IMR-90 (cell line): ENCODE measurements at regions not wholly inside any gene's neighbourhood (a gene's known extent, or its start where the extent isn't known, plus 50 kb on each side); places are given as distances from the start of the nearest gene placed in this dataset.

ENCODE experiments used
- ATAC-seq: fragments of 200-7000 bp; cut with Tn5 transposase; 2 replicates; pipeline ENCODE4 v1.9.1; 2020; ENCODE audit warnings: low read depth, mild to moderate bottlenecking, moderate library complexity
- BruUV-seq: library from RNA; stranded (reverse); fragments of 400-500 nt; replicated peaks from 2 replicates; lab custom pipeline; 2021; lab: Mats Ljungman, UMichigan
- CTCF ChIA-PET: fragments of 300-600 bp; formaldehyde crosslinking; extraction: SDS; loops from one replicate; lab custom pipeline; 2021; ENCODE audit warnings: antibody characterized with exemption; lab: Yijun Ruan, JAX
- POLR2A ChIA-PET: fragments of 300-600 bp; sonication (Branson Sonifier 250); formaldehyde crosslinking; loops from one replicate; lab custom pipeline; 2022; ENCODE audit warnings: antibody characterized with exemption; ENCODE audit not compliant: unreplicated experiment; lab: Charles Lee
- DNase-seq: peaks from one replicate; pipeline ENCODE4 v3.0.0; 2013
- H2AFZ ChIP-seq: replicated peaks from 2 replicates; pipeline ENCODE3; 2013; ENCODE audit warnings: low read length, mild to moderate bottlenecking; ENCODE audit not compliant: poor library complexity
- H2AK5ac ChIP-seq: 2 replicates; pipeline ENCODE4 v1.6.1; 2013; ENCODE audit warnings: low read depth, low read length, inconsistent platforms
- H2AK9ac ChIP-seq: replicated peaks from 2 replicates; pipeline ENCODE3; 2013; ENCODE audit warnings: mild to moderate bottlenecking, low read depth, low read length, moderate library complexity; ENCODE audit not compliant: poor library complexity
- H2BK120ac ChIP-seq: 2 replicates; pipeline ENCODE4 v1.6.1; 2013; ENCODE audit warnings: low read depth, low read length, inconsistent platforms
- H2BK15ac ChIP-seq: 3 replicates; pipeline ENCODE4 v1.6.1; 2013; ENCODE audit warnings: low read depth, low read length, inconsistent platforms
- H2BK20ac ChIP-seq: 2 replicates; pipeline ENCODE4 v1.6.1; 2013; ENCODE audit warnings: low read depth, mild to moderate bottlenecking, inconsistent platforms, low read length, moderate library complexity
- H2BK5ac ChIP-seq: 2 replicates; pipeline ENCODE4 v1.6.1; 2013; ENCODE audit warnings: mild to moderate bottlenecking, low read depth, low read length, inconsistent platforms; ENCODE audit not compliant: poor library complexity, severe bottlenecking
- H3K14ac ChIP-seq: replicated peaks from 2 replicates; pipeline ENCODE4 v1.6.1; 2013; ENCODE audit warnings: low read depth, low read length, inconsistent platforms
- H3K18ac ChIP-seq: 2 replicates; pipeline ENCODE4 v1.6.1; 2013; ENCODE audit warnings: low read depth, low read length, control low read depth
- H3K23ac ChIP-seq: 2 replicates; pipeline ENCODE4 v1.6.1; 2013; ENCODE audit warnings: low read depth, low read length, inconsistent platforms
- H3K27ac ChIP-seq: 2 replicates; pipeline ENCODE4 v1.5.1; 2013; ENCODE audit warnings: mild to moderate bottlenecking, control low read depth, low read length; ENCODE audit not compliant: insufficient read depth
- H3K27me3 ChIP-seq: 2 replicates; pipeline ENCODE4 v1.6.1; 2013; ENCODE audit warnings: low read length; ENCODE audit not compliant: control insufficient read depth, insufficient read depth
- H3K36me3 ChIP-seq: 2 replicates; pipeline ENCODE4 v1.6.1; 2013; ENCODE audit warnings: low read length, mixed read lengths; ENCODE audit not compliant: control insufficient read depth, insufficient read depth
- H3K4ac ChIP-seq: 2 replicates; pipeline ENCODE4 v1.6.1; 2013; ENCODE audit warnings: low read depth, low read length, inconsistent platforms
- H3K4me1 ChIP-seq: 2 replicates; pipeline ENCODE4 v1.6.1; 2013; ENCODE audit warnings: low read length, mixed read lengths; ENCODE audit not compliant: control insufficient read depth, insufficient read depth
- H3K4me2 ChIP-seq: 2 replicates; pipeline ENCODE4 v1.6.1; 2013; ENCODE audit warnings: low read depth, mild to moderate bottlenecking, control low read depth, low read length, moderate library complexity
- H3K4me3 ChIP-seq: 2 replicates; pipeline ENCODE4 v1.5.1; 2013; ENCODE audit warnings: low read depth, mild to moderate bottlenecking, control low read depth, low read length, moderate library complexity; ENCODE audit not compliant: insufficient read depth
- H3K56ac ChIP-seq: 2 replicates; pipeline ENCODE4 v1.6.1; 2013; ENCODE audit warnings: low read length, inconsistent platforms; ENCODE audit not compliant: insufficient read depth; ENCODE audit errors: extremely low read depth
- H3K79me1 ChIP-seq, 2 experiments: 2 replicates each; pipeline ENCODE4 v1.6.1; 2013; ENCODE audit warnings: low read length in 2 of 2, inconsistent platforms in 1 of 2, low read depth in 1 of 2
- H3K9ac ChIP-seq: 2 replicates; pipeline ENCODE4 v1.6.1; 2013; ENCODE audit warnings: low read depth, low read length, control low read depth
- H3K9me1 ChIP-seq: 2 replicates; pipeline ENCODE4 v1.6.1; 2013; ENCODE audit warnings: low read length, inconsistent platforms; ENCODE audit not compliant: insufficient read depth
- H3K9me3 ChIP-seq: 2 replicates; pipeline ENCODE4 v1.6.1; 2013; ENCODE audit warnings: low read length; ENCODE audit not compliant: control insufficient read depth, insufficient read depth
- H4K20me1 ChIP-seq: 2 replicates; pipeline ENCODE4 v1.6.1; 2013; ENCODE audit warnings: low read length, inconsistent platforms; ENCODE audit not compliant: insufficient read depth
- H4K5ac ChIP-seq: 2 replicates; pipeline ENCODE4 v1.6.1; 2013; ENCODE audit warnings: mild to moderate bottlenecking, low read depth, low read length, control low read depth
- H4K8ac ChIP-seq, 2 experiments: 2 replicates each; pipeline ENCODE4 v1.6.1; 2013; ENCODE audit warnings: low read depth in 2 of 2, low read length in 2 of 2, control low read depth in 1 of 2, inconsistent platforms in 1 of 2
- H4K91ac ChIP-seq: 2 replicates; pipeline ENCODE4 v1.6.1; 2013; ENCODE audit warnings: low read depth, low read length, inconsistent platforms; ENCODE audit not compliant: insufficient read depth
- FOS ChIP-seq: fragments of 150-350 bp; IDR thresholded peaks from 2 replicates; pipeline ENCODE4 v1.6.1; 2016; ENCODE audit warnings: low read depth, low read length
- MAFK ChIP-seq: IDR thresholded peaks from 2 replicates; pipeline ENCODE4 v1.6.1; 2012; ENCODE audit warnings: low read depth, low read length, improper control_type of control experiment
- MAZ ChIP-seq: IDR thresholded peaks from 2 replicates; pipeline ENCODE4 v1.6.1; 2012; ENCODE audit warnings: low read depth, mild to moderate bottlenecking, low read length, improper control_type of control experiment, moderate library complexity, borderline replicate concordance
- RCOR1 ChIP-seq: IDR thresholded peaks from 2 replicates; pipeline ENCODE4 v1.6.1; 2012; ENCODE audit warnings: mild to moderate bottlenecking, low read length, improper control_type of control experiment; ENCODE audit not compliant: insufficient replicate concordance
- dilution Hi-C: fragments of 300-500 bp; cut with HindIII; formaldehyde crosslinking; loops from one replicate; pipeline ENCODE4 v1.14.3; 2018; ENCODE audit warnings: low sequenced_read_pairs; ENCODE audit not compliant: unreplicated experiment
- in situ Hi-C: fragments of 300-500 bp; cut with MboI; formaldehyde crosslinking; loops from 3 replicates; pipeline ENCODE4 v1.14.3; 2019; ENCODE audit warnings: low sequenced_read_pairs, inconsistent platforms, mixed read lengths
- intact Hi-C: fragments of 100-400 bp; cut with micrococcal nuclease; formaldehyde crosslinking; loops from 2 replicates; pipeline ENCODE4 v1.10.0; 2022

DNA sequence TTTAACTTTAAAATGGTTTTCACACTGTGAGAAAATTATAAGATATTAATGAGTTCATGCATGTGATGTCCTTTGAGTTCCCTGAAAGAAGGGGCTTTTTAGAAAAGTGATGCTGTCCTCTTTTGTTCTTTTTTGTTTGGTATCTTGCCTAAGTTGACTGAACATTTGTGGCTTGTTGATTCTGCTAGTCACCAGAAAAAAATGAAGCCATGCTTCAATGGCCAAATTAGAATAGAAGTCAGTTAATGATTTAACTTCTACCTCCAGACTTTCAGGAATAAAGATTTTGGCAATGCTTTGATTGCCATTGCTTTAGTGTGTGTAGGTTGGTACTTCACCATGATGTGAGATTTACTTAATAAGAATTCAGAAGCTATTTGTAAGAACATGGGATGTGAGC is 260.6 kb upstream of the NECTIN3 start:
- in situ Hi-C loops: no loop called here
- Histone ChIP-seq H3K4me1 (peaks cover 11% of the 10 kb centered on the region), H2BK120ac (peak overlapping the region; percentile 56)

More for the DNA sequence above, 260.6 kb upstream of the NECTIN3 start:
- peaks cover 0 to 3% of the 10 kb centered on the region in 2 experiments; a peak in 1 of 4 replicates for H3K79me1 ChIP-seq
- H3K4ac ChIP-seq: peak overlapping the region; percentile 14; the same call in 1 of the 2 replicates
- peak overlapping the region; percentile 73 for H2BK5ac ChIP-seq
- H3K27me3 ChIP-seq: no peaks in the 10 kb centered on the region
- ATAC-seq: no peak
- CTCF ChIA-PET: no interaction called here
- peak overlapping the region; percentile 42; the same call in 1 of the 2 replicates for H3K18ac ChIP-seq
- no peak overlapping the region for H2AK9ac ChIP-seq
- H2BK20ac ChIP-seq: peak overlapping the region; percentile 90; the same call in 1 of the 2 replicates
- TF ChIP-seq FOS: no peak
- no peak for TF ChIP-seq RCOR1
- TF ChIP-seq MAFK: no peak
- no peak for TF ChIP-seq MAZ
- POLR2A ChIA-PET: interaction anchor here (0.6 kb wide), 1 partner anchor 329 kb away, joined by 8 read pairs; no protein-coding TSS in a partner anchor
- no peak overlapping the region; the same call in 1 of the 2 replicates for H4K5ac ChIP-seq
- H4K8ac ChIP-seq: peak overlapping the region; percentile 29 to 37; a peak in 2 of 4 replicates
- dilution Hi-C loops: no loop called here
- no peak overlapping the region for H3K27ac ChIP-seq
- no peaks in the 10 kb centered on the region for H3K36me3 ChIP-seq
- peak; percentile 25 for DNase-seq
- H3K23ac ChIP-seq: no peak overlapping the region
- 0 out of 2 replicates have a peak overlapping the region, but pooled peaks have one; percentile 11 for H3K56ac ChIP-seq
- peak overlapping the region; percentile 64; the same call in 1 of the 2 replicates for H3K14ac ChIP-seq
- no peak overlapping the region for H2AFZ ChIP-seq
- no peaks in the 10 kb centered on the region for H3K9me3 ChIP-seq
- peak overlapping the region; percentile 81; the same call in 2 of the 3 replicates for H2BK15ac ChIP-seq
- H4K20me1 ChIP-seq: no peaks in the 10 kb centered on the region
- H3K4me2 ChIP-seq: no peak overlapping the region; the same call in 1 of the 2 replicates
- intact Hi-C loops: loop anchor here (10.0 kb wide), 2 partner anchors 236 to 1276 kb away; no protein-coding TSS in a partner anchor
- H3K9ac ChIP-seq: no peak overlapping the region
- H3K4me3 ChIP-seq: no peak overlapping the region
- peaks cover 3% of the 10 kb centered on the region for H3K9me1 ChIP-seq
- H2AK5ac ChIP-seq: no peak overlapping the region
- no TSS peak for BruUV-seq
- 0 out of 2 replicates have a peak overlapping the region, but pooled peaks have one; percentile 6 for H4K91ac ChIP-seq
